GM19467 (cell line): ENCODE measurements at regions not wholly inside any gene's neighbourhood (a gene's known extent, or its start where the extent isn't known, plus 50 kb on each side); places are given as distances from the start of the nearest gene placed in this dataset.

Experiments used
- ATAC-seq: cut with Tn5 transposase; IDR thresholded peaks from one replicate; pipeline ENCODE4 v1.9.1; 2021; ENCODE audit warnings: mild to moderate bottlenecking, moderate library complexity; ENCODE audit not compliant: unreplicated experiment

DNA sequence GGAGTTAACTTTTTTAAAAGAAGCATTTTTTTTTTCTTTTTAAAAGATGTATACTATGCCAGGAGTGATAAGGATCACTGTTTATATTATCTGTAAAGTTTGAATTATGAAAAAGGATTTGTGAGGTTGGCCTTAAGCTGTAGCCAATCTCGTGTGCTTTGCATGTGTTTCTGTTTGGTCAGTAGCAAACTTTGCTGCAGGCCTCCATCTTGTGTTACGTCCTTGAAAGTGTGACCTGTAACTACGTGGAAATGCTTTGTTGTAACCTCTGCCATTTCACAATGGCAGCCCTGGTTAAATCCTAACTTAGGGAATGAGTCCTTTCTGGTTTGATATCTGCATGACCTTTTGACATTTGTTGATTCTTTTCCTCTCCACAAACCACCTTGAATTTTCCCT is 1345.6 kb downstream of the NSUN3 start:
- ATAC-seq = no peak

DNA sequence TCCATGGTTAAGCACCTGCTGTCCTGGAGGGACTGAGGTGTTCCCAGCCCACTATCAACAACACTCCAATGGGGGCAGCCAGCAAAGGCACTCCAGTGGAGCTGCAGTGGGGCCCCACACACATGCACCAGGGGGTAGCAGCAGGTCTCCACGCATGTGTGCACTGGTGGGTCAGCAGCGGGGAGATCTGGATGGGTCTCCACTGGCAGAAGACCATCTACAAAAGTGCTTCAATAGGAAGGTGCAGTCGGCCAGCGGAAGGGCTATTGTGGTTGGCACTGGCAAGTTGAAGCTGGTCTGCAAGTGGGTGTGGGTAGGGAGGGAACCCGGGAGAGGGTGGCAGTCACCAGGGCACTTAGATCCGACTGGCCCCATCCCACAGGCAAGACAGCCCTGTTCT is 1355.4 kb downstream of the NSUN3 start:
- ATAC-seq = no peak

DNA sequence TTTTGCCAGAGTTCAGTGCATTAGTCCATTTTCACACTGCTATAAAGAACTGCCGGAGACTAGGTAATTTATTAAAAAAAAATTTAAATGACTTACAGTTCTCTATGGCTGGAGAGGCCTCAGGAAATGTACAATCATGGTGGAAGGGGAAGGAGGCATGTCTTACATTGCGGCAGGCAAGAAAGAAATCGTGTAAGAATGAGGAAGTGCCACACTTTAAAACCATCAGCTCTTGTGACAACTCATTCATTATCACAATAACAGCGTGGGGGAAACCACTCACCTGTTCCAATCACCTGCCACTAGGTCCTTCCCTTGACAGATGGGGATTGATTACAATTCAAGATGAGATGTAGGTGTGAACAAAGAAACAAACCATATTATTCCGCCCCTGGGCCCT is 1361.4 kb downstream of the NSUN3 start:
- ATAC-seq = no peak

DNA sequence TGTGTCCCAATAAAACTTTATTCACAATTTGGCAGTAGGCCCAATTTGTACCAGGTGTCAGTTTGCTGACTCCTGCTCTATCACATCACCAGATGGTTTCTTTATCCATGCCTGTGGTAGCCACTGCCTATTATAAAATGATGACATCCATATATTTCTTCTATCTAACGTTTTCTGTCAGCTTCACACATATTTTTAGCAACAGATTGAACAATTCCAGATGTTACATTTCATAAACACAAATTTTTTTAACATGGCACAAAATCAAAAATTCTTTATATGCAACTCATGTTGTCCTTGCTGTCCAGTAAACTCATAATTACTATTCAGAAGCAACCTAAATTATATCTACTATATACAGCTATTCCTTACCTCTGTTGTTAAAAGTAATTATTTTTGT is 1371.6 kb downstream of the NSUN3 start:
- no peak for ATAC-seq

DNA sequence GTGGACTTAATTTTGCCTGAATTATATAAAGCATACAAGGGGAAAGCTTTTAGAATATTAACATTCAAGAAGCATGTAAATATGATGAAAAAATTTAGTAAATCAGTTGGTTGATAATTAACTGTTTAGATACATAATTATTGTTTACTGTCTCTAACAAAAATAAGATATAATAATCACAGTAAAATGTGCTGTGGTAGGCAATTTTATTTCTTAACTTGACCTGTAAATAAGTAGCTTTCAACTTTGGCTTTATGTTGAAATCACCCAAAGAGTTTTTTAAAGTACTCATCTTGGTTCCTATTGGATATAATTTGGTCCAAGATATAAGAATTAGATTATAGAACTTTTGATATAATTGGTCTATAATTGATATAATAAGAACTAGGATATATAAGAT is 1374.5 kb downstream of the NSUN3 start:
- ATAC-seq = no peak

DNA sequence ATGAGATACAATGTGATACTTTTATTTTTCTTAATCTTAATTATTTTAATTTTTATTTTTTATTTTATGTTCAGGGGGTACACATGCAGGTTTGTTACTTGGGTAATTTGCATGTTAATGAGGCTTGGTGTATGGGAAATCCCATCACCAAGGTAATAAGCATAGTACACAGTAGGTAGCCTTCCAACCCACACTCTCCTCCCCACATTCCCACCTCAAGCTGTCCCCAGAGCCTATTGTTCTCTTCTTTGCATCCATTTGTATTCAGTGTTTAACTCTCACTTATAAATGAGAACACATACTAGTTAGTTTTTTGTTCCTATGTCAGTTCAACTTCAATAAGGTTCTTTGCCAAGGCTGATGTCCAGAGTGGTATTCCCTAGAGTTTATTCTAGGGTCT is 1375.4 kb downstream of the NSUN3 start:
- no peak for ATAC-seq

DNA sequence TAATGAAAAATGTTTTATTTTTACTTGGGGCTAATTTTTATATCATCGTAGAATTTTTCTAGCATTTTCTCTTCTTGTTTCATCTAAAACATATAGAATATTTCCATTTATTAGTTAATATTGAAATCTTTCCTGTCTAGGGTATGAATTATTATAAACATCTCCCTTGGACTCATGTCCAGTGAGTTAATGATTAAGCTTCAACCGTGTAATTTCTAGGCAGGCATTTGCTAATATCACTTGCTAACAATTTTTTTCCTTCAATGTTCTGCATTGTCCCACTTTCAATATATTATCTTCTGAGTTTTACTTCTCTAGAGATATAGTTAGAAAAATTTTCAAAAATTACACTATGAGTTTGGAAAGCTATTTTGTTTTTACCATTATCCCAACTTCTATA is 1371.6 kb upstream of the EPHA6 start:
- no peak for ATAC-seq

DNA sequence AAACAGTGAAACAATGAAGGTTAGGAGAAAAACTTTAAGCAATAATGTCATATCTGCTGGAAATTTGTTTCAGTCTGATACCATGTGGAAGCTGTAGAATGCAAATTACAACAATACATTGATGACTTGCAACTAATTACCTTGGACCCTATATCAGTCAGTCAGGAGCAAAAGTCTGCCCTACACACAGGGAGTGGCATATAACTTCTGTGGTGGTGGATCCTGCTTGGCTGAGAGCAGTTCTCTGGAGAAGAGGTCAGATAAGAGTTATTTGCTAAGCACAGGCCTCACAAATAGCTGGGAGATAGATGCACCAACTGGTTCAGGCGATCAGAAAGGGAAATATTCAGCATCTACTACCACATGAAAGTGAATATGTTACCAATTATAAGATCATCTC is 1364.6 kb upstream of the EPHA6 start:
- no peak for ATAC-seq

DNA sequence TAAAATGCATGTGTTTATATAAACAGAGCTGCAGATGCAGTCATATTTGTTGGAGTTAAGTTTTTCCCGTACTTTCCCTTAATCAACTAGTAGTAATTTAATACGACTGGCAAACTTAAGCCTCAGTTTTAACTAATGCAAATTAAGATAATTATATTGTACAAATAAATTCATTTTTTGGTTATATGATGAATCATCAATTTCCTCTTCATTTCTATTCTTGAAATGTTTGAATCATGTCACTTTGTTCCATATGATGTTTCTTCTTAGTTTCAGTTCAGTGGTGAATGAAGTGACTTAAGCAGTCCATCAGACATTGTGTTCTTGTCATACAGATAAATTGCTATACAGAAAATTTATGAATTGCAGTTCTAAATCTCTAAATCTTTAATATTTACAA is 1361.2 kb upstream of the EPHA6 start:
- no peak for ATAC-seq

DNA sequence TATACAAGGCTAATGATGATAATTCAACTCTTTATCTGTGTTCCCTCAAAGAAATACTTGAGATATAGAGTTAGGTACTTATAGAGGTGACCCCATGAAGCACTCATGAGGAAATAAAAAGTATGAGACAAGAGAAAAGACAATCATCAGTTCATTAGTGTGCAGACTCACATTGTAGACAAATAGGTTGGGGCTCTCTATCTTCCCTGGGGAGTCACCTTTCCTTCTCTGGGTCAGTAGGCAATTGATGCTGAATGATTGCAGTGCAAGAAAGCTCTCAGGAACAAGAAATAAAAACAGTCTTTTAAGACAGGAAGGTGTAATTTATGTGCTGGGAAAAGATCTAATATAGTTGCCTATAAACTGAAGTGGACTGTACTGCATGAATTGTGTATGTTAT is 1357.6 kb upstream of the EPHA6 start:
- no peak for ATAC-seq

DNA sequence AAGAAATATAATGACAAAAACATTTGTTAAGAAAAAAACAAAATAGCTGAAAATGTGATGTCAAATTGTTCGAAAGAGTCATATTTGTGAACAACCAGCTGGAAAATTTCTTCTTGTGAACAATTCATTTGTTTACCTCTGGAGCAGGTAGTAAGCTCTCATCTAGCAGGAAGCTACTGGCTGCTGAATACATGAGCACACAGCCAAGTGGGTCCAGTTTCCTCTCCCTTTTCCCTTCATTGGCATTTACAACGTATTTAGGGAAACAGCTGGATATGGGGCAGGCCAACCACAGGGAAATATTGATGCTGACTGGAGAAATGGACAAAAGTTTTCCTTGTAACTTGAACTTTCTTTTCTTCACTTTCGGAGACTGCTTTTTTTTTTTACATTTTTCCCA is 1354.7 kb upstream of the EPHA6 start:
- ATAC-seq = no peak

DNA sequence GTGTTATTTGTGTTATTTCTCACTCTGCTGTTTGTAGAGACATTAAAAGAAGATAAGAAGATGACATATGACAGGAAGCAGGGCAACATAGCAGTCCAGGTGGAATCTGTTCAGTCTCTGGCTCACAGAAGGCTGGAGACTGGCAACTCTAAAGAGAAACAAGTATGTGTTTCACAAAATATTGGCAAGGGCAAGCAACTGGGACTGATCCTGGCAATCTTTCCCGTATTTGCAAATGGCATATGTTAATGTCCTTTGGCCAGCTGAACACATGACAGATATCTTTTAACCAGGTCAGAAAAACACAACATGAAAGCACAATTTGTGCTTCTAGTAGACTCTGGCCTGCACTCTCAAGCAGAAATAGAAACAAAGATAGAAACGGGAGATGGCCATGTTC is 1354.1 kb upstream of the EPHA6 start:
- ATAC-seq = no peak

DNA sequence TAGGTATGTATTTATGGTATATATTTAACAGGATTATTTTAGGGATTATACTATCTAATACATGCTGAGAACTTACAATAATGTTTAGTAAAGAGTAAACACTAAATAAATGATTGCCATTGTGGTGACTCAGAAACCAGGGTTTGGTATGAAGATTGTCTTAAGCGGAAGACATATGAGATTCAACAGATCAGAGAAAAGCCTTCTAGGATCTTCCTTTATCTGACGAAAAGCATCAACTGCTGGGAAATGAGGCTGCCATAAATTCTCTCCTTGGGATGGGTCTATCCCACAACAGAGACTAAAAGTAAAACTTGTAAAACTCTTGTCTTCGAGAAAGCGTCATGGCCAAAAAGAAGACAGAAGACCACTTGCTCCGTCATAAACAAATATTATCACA is 1352.2 kb upstream of the EPHA6 start:
- ATAC-seq = no peak

DNA sequence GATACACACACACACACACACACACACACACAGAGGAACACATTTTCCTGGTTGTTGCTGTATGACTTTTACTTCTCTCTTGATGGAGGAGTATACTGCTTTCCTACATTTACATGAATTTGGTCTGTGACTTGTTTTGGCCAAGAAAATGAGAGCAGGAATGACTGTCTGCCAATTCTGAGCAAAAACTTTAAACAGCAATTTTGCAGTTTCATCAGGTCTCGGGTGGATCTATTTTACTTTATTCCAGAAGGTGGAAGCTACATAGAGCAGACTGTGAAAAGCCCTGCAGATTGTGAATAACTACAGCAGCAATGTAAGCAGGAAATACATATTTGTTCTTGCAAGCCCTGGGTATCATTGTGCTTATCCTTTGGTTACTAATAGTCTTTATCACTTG is 1350.0 kb upstream of the EPHA6 start:
- no peak for ATAC-seq

DNA sequence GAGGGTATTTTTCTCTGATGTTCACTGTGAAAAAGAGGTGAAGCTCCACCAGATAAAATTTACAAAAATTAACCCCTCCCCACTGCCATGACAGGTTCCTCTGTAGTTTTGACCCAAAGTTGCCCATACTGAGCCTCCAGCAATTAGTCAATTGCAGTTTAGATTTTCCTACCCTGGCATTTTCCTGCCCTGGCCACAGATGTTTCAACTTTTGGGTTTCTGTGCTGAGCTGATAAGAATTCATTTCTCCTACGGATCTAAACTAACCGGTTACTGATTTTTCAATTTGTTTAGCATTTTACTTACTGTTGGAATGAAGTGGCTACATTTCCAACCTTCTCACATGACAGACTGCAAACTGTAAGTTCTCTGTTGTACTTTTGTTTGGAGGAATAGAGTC is 1346.1 kb upstream of the EPHA6 start:
- ATAC-seq = no peak

DNA sequence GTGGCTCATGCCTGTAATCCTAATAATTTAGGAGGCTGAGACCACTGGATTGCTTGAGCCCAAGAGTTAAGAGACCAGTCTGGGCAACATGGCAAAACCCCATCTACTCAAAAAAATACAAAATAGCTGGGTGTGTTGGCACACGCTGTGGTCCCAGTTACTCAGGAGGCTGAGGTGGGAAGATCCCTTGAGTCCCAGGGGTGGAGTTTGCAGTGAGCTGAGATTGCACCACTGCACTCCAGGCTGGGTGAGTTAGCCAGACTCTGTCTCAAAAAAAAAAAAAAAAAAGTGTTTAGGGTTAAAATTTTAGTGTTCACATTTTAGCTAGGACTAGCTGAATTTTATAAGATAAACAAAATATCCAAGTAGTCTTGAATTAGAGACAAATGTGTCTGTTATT is 1340.1 kb upstream of the EPHA6 start:
- no peak for ATAC-seq

DNA sequence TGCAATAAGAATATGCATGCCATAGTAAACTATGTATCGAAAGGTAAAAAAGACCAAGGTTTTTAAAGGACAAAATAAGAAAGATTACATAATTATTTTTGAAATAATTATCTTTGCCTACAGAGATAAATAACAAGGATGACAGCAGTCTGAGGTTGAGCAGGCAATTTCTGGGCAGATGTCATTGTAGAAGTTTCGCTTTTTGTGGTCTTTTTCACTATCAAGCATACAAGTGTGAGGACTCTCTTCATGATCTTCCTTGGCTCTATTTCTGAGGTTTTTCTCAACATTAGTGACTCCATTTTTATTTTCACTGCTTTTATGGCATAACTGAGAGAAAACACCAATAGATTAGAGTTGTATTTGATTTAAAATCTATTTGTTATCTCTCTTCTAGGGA is 1337.9 kb upstream of the EPHA6 start:
- no peak for ATAC-seq

DNA sequence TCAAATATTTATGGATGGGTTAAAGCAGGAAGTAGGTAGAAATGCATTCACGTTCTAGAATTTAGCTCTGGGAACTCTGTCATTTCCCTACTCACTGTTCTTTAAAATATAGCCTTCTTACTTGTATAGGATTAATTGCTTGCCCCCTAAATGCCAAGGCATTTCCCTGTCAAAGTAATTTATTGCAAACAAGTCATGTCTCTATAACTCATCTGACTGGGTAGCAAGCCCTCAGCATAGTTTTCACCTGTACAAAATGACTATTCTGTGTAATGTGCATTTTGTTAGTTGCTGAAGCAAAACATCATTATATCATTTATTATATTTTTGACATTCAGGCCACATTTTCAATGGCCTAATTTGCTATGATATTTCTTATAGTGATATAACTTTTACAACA is 1308.2 kb upstream of the EPHA6 start:
- ATAC-seq = no peak

DNA sequence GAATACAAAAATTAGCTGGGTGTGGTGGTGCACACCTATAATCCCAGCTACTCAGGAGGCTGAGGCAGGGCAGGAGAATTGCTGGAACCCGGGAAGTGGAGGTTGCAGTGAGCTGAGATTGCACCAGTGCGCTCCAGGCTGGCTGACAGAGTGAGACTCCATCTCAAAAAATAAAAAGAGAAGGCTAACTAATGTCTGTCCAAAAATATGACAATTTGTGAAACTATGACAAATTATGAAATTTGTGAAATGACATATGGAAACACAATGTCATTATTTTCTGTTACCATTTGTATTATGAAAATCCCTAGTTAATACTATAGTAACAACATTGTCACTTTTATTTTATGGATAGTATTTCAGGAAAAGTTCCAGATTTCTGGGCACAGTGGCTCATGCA is 1306.3 kb upstream of the EPHA6 start:
- ATAC-seq = no peak

DNA sequence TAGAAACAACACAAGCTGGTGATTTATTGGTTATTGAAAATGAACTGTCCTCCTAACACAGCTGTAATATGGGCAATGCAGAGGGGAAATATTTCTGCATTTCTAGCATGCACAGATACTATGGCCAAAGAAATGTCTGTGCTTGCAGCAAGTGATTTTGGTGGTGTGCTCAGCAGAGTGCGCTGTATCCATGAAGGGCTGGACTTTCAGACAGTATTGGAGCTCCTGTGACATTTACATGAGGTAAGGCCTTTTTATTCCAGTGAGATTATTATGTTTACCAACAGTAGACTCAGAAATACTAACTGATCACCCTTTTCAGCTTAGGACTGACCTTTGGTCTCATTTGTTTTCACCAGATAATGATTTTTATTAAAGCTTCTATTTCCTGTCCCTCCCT is 1302.6 kb upstream of the EPHA6 start:
- ATAC-seq = no peak

DNA sequence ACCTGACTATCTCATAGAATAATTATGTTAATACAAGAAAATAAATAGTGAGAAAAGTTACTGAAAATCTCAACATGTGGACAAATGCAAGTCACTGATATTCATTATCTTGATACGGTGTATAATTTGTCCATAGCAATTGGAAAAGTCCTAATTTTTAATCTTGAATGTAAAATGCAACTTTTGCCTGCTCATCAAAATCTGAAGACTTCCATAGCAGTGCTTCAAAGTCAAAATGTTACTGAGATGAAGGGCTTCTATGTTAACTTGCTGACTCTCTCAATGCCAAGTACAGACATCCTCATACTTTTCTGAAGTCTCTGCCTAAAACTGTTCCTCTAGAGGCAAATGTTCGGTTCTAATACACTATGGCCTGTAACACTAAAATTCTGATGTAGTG is 1300.1 kb upstream of the EPHA6 start:
- ATAC-seq = no peak

DNA sequence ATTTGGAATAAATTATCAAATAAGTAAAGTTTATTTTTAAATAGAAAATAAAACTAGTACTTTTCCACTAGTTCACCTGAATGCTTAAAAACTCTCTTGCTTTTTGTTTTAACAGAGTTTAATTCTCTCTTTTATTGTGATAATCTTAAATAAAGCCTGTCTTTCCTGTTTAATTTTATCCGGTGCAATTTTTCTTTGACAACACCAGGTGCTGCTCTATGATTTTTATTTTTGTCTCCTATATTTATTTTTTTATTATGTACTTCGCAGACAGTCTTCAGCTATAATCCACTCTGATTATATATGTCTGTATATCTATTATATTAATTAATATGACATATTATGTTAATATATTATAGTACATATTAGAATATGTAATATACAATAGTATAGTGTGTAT is 1293.0 kb upstream of the EPHA6 start:
- ATAC-seq = no peak

DNA sequence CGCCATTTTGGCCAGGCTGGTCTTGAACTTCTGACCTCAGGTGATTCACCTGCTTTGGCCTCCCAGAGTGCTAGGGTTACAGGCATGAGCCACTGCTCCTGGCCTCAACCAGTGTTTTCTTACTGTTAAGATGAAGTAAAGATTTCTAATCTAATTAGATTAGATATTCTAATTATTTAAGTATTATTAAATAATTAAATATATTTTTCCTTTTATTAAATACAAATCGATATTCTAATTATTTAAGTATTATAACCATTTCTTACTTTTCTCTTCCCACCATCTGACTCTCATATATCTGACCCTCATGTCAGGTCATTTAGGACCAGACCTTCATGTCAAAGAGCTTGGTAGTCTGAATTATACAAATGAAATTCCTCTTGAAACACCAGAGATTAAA is 1291.9 kb upstream of the EPHA6 start:
- ATAC-seq = no peak

DNA sequence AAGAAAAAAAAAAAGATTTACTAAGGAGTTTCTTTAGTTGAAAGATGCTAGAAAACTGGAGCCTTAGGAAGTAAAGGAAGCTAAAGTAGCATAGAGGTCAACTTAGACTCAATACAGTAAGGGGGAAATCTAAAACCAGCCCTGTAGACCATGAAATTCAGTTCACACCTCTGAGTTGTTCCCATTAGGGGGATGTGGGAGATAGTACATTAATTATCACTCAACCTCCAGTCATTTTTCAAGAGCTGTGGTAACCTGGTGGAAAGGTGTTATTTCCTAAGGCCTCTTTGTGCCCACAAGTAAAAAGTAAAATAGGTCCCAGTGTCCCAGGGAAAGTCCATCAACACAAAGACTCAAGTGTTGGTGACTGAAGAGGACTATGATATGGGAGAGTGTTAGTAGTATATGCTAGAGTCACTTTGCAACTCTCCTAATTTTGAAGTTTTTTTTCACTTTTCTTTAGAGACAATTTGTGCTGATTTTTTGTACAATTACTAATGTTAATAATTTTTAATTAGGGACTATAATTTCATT is 1274.4 kb upstream of the EPHA6 start:
- no peak for ATAC-seq
